ENCODE measurements at regions not wholly inside any gene's neighbourhood (a gene's known extent, or its start where the extent isn't known, plus 50 kb on each side); places are given as distances from the start of the nearest gene placed in this dataset.
"Not testable (repeated sequence)": the region's sequence is repeated elsewhere in the genome, so short reads cannot be mapped to it uniquely, and the experiment has no call there.

DNA sequence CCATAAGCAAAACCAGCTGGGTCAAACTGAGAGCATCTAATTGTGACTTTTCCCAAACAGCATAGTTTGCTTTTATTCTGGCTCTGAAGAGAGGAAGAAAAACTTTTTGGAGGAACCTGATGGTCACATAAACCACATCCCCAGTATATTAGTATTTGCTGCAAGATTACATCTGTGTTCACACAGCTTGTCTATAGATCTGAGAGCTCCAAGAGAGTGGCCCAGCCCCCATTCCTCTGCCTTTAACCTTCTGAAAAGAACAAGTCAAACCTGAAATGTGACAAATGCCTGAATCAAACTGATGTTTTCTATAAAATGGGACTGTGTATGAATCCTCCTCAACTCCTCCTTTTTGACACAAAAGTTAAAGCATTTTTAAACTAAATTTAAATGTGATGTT lies 435.2 kb downstream of the ZNF479 start:
- DNase-seq (ENCODE audit: low read depth in 2 of 3, low spot score in 2 of 3) = not testable (repeated sequence)

DNA sequence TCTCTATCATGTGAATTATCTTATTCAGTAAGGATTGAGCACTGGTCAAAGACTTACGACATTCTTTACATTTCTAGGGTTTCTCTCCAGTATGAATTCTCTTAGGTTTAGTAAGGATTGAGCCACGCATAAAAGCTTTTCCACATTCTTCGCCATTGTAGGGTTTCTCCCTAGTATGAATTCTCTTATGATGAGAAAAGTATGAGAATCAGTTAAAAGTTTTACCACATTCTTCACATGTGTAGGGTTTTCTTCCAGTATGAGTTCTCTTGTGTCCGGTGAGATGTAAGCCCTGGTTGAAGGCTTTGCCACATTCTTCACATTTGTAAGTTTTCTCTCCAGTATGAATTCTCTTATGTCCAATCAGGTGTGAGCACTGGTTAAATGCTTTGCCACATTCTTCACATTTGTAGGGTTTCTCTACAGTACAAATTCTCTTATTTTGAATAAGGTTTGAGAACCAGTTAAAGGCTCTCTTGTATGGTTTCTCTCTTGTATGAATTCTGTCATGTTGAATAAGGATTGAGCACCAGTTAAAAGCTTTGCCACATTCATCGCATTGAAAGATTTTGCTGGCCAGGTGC lies 445.9 kb downstream of the ZNF479 start:
- no peak for DNase-seq (ENCODE audit: low read depth in 2 of 3, low spot score in 2 of 3)

DNA sequence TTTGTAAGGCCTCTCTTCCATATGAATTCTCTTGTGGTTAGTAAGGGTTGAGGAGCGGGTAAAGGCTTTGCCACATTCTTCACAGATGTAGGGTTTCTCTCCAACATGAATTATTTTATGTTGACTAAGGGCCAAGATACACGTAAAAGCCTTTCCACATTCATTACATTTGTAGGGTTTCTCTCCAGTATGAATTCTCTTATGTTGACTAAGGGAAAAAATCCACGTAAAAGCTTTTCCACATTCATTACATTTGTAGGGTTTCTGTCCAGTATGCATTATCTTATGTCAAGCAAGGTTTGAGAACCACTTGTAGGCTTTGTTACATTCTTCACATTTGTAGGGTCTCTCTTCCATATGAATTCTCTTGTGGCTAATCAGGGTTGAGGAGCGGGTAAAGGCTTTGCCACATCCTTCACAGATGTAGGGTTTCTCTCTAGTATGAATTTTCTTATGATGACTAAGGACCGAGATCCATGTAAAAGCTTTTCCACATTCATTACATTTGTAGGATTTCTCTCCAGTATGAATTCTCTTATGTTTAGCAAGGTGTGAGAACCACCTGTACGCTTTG lies 493.0 kb downstream of the ZNF479 start:
- DNase-seq (ENCODE audit: low read depth in 2 of 3, low spot score in 2 of 3) = no peak

DNA sequence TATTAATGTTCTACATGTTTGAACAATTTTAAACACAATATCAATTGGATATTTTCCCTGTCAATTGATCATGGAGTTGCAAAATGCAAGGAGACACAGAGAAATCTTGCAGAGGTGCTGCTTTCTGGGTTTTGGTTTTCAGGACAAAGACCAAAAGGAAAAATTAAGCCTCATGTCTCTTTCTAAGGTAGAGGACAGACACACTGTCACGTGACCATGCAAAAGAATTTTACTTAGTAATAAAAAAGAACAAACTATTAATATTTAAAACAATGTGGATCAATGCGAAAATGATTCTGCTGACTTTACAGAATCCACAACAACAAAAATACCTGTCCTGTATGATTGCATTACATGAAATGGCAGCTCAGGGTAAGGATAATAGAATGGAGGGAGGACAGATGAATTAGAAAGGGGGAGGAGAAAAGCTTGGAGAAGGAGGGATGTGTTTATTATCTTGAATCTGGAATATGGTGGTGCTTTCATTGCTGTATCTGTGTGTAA lies 493.7 kb upstream of the NUPR2 start:
- DNase-seq (ENCODE audit: low read depth in 2 of 3, low spot score in 2 of 3) = no peak

DNA sequence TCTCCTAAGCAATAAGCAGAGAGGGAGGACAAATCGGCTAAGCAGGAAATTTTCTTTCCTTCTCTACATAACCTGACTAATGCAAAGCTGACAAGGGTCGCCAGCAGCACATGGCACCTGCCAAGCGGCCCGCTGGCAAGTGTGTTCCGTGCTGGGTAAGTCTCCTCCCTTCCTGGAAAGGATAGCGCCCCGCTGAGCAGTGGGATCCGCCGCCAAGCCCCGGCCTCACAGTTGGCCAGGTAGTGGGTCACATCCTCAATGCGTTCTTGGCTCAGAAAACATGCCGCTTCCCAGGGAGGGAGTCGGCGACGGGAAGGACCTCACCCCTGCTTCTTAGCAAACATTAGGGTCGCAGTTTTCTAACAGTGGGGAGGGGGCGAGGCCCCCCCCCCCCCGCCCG lies 488.9 kb upstream of the NUPR2 start:
- no peak for DNase-seq (ENCODE audit: low read depth in 2 of 3, low spot score in 2 of 3)

DNA sequence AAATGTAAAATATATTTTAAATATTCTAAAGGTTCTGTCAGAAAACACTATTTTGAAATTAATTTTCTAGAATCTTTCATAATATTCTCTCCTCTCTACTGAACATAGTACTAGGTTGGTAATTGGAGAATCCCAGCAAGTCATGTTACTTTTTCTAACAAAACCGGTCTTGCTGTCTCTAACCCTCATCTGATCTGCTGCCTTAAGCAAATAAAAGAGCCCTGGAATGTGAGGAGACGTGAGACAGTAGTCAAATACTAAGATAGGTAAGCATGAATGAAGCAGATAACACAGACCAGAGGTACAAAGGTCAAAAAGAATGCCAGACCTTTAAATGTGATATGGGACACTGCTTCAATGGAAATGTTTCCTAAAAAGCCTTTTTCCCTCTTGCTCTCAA lies 462.4 kb upstream of the NUPR2 start:
- DNase-seq (ENCODE audit: low read depth in 2 of 3, low spot score in 2 of 3) = no peak

DNA sequence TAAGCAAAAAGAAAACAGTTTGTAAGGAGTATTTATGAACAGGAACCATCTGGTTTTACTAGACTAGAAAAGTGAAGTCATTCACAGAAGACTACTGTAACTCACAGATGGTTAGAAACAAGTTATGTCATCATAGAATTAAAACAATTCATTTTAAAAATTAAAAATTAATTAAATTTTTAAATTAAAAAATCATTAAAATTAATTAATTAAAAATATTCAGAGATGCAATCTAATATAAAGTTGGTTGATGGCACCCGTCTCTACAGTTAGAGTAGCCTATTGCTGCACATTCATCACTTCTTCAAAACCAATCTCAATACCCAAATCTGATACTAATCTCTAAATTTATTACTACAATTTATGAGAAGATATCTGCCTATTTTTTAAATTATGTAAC lies 454.8 kb upstream of the NUPR2 start:
- no peak for DNase-seq (ENCODE audit: low read depth in 2 of 3, low spot score in 2 of 3)

DNA sequence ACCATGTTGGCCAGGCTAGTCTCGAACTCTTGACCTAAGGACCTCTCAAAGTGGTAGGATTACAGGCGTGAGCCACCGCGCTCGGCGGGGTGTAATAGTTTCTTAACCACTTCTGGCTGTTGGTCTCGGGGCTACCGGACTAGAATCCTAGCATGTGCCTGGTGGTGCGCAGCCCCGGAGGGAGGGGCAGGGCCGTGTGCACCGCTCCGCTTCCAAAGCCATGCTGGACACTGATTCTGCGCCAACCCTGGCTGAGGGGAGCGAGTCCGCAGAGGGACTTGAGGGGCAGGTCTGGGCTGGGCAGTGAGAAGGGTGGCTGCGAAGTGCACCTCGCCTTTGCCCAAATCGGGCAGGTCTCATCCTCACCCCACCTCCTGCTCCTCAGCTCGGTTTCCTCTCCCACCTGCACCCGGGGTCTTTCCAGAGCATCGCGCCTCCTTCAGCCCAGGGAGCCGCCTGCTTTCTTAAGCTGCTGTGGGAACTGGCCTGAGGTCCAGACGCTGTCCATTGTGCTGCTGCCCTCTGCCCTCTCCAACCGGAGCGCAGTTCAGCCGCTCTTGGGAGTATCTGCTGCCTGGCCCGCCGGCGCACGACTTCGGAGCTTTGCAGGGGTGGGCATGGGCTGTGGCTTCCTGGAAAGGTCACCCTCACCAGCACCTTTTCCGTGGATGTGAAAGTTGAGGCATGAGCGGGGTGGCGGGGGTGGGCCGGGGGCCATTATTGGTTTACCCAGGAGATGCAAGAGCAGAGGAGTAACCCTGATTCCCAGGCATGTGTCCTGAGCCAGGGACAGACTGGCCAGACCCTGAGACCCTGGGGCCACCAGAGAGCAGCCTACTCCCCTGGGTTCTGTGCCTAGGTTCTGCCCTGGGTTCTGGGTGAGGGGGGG lies 422.6 kb upstream of the NUPR2 start:
- no peak for DNase-seq (ENCODE audit: low read depth in 2 of 3, low spot score in 2 of 3)

DNA sequence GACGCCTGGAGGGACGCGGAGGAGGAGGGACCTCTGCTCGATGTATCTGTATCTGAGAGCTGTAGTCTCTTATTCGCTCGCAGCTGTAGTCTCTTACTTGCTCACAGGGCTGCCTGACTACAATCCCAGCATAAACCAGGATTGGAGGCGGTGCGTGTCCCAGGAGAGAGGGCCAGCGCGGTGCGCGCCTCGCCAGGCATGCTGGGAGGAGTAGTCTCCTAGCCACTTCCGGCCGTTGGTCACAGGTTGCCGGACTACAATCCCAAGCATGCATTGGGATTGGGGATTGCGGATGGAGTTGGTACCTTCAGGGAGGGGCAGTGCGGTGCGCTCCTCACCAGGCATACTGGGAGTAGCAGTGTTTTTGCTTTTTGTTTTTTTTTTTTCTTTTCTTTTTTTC lies 421.7 kb upstream of the NUPR2 start:
- no peak for DNase-seq (ENCODE audit: low read depth in 2 of 3, low spot score in 2 of 3)

DNA sequence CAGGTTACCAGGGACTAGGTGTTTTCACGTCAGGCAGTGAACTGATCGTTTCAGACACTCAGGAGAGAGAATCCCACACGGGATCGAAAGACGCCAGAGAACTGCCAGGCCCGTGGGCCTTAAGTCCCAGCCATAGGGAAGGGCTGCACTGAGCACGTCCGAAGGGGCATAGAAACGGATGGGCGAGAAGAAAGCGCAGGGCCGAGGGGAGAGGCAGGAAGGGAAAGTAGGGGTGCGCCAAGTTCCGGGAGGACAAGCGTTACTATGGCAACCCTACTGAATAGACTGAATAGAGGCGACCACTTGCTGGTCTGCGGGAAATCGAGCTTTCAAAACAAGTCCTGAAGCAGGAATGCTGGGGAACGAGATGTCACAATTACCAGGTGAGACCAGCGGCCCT lies 421.3 kb upstream of the NUPR2 start:
- DNase-seq (ENCODE audit: low read depth in 2 of 3, low spot score in 2 of 3) = no peak

DNA sequence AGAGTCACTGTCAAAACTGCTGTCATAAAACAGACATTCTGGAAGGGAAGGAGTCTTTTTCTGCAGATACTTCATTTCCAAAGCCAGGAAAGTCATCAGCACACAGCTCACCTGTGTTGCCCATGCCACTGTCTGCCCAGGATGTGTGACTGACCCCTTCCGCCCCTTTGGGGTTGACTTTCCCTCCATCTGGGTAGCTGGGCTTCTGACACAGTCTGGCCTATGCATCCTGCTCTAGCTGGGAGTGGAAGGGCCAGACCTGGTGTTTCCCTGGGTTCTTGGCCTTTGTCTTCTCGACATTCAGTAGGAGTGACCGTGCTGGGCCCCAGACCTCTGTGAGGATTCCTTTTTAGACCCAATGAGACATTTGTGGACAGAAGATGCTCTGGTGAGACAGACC lies 378.9 kb upstream of the NUPR2 start:
- no peak for DNase-seq (ENCODE audit: low read depth in 2 of 3, low spot score in 2 of 3)

DNA sequence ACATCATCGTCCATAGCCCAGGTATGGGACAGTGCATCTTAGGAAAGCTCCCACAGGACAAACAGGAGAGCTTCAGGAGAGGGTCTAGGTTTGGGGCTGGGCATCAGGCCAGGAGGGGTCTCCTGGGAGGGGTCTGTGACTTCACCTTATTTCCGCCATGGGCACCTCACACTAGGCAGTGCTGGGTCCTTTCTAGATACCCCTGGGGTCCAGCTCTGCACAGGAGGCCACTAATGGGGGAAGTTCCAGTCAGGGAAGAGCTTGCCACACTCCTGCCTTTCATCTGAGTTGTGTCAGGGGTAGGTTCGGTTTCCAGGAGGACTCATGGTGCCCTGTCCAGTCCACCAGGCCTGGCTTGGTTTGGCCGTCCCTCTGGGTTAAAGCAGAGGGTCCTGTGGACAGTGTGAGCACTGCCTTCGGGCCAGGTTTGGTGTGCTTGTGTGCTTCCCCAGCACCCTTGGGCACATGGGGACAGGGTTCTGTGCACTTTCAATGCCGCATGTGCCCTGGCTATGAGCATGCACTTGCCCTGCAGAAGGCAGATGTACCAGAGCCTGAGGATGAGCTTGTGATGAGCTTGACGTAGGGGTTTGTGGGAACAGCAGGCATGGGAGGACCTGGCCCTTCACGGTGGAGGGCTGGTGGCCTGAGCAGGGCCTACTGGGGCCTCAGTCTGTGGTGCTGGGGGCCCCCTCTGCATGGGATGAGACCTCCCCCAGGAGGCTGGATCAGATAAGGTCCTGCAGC lies 377.7 kb upstream of the NUPR2 start:
- no peak for DNase-seq (ENCODE audit: low read depth in 2 of 3, low spot score in 2 of 3)

DNA sequence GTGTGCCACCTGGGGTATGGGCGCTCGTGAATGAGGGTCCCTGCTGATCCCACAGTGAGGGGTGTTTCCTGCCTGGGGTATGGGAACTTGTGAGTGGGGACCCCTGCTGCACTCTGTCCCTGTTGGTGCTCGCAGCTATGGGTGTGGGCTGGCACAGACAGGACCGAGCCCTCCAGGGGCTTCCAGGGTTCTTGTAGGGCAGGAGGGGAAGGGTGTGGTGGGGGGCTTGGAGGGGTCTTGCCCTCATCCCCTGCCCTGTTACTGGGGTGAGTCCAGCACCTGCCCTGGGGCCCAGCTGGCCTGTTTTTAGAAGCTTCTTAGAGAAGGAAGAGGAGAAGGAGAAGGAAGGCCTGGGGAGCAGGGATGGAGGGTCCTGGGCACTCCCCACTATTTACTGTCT lies 377.0 kb upstream of the NUPR2 start:
- no peak for DNase-seq (ENCODE audit: low read depth in 2 of 3, low spot score in 2 of 3)

DNA sequence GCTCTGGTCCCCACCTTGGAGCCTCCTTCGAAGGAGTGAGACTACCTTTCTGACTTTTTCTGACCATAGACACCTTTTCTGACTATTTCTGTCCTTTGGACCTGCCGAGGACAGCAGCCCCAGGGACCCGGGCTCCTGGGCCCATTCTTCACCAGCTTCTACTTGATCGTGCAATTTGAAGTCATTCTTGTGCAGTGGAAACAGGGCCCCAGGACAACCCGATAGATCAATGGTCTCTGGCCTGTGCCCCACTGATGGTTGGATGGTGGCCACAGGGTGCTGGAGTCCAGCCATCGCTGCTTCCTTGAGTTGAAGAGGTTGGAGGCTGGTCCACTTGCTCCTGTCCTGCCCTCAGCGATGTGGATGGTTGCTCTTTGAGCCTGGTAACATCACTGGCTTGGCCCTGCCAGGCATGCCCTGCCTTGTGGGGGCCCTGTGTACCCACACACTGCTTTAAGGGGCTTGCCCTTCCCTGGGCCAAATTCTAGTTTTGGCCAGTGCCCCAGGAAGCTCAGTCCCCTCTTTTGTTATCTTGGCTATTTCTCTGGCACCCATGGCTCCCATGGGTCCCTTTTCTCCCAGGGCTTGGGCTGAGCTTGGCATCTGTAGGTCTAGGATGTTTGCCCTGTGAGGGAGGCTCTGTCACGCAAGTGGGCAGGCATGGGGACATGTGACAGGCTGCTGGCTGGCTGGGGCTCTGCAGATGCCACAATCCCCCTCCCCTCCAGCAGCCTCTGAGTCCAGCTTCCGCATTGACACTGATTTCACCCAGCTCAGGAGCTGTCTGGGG lies 375.6 kb upstream of the NUPR2 start:
- DNase-seq (ENCODE audit: low read depth in 2 of 3, low spot score in 2 of 3) = no peak

DNA sequence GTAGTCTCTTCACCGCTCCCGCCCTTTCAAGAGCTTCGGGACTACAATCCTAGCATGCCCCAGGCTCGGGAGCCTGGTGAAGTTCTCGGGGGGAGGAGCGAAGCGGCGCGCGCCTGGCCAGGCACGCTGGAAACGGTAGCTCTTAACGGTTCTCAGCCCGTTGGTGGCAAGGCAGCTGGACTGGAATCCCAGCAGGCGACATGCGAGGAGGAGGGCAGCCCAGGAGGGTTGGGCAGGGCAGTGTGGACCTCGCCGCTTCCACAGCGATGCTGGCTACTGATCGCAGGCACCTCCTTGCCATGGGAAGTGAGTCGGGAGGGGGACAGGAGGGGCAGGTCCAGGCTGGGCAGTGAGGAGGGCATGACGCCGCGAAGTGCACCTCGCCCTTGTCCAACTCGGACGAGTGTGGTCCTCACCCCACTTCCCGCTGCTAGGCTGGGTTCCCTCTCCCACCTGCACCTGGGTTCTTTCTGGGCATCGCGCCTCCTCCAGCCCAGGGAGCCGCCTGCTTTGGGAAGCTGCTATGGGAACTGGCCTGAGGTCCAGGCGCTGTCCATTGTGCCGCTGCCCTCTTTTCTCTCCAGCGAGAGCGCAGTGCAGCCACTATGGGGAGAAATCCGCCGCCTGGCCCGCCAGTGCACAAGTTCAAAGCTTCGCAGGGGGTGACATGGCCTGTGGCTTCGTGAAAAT lies 367.8 kb upstream of the NUPR2 start:
- no peak for DNase-seq (ENCODE audit: low read depth in 2 of 3, low spot score in 2 of 3)

DNA sequence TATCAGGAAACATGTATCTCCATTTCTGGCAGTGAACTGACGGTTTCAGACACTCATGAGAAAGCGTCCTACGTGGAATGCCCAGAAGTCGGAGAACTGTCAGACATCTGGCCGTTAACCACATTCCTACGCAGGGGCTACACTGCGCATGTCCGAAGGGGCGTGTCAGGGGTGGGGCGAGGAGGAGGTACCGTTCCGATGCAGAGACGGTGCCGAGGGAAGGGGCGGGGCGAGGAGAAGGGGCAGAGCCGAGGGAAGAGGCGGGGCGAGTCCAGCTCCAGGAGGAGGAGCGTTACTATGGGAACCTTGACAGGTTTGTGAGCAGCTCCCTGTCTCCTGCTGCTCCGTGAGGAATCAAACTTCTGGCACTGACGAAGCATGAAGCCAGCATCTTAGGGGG lies 366.9 kb upstream of the NUPR2 start:
- DNase-seq (ENCODE audit: low read depth in 2 of 3, low spot score in 2 of 3) = no peak

DNA sequence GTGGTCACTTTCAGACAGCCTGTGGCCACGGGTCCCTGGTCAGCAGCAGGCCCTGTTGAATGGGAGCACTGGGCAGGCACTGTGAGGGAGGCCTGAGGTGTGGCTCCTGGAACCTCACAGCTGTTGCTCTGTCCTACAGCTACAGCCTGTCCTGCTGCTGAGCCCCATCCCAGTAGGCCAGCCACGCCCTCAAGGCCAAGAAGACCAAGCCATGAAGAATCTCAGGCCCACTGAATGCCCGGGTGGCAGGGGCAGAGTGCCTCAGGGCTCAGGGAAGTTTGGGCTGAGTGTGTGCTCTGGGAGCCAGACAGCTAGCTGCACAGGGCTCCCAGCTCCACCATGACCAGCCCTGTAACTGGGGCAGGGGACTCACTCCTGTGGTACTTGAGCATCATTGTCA lies 363.5 kb upstream of the NUPR2 start:
- no peak for DNase-seq (ENCODE audit: low read depth in 2 of 3, low spot score in 2 of 3)

DNA sequence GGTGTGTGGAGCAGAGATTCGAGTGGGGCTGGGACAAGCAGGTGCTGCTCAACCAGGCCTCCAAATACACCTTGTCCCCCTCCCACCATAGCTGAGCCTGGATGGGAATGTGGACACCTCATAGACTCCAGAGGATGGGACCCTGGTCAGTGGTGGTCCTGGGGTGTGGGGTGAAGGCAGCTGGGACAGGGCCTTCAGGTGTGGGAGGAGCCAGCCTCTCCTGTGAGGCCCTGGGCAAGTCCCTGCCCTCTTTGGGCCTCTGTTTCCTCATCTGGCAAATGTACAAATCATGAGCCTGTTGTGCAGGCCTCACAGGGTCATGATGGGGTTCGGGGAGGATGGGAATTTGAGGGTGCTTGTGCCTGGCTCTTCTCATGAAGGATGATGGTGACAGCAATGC lies 362.9 kb upstream of the NUPR2 start:
- no peak for DNase-seq (ENCODE audit: low read depth in 2 of 3, low spot score in 2 of 3)

DNA sequence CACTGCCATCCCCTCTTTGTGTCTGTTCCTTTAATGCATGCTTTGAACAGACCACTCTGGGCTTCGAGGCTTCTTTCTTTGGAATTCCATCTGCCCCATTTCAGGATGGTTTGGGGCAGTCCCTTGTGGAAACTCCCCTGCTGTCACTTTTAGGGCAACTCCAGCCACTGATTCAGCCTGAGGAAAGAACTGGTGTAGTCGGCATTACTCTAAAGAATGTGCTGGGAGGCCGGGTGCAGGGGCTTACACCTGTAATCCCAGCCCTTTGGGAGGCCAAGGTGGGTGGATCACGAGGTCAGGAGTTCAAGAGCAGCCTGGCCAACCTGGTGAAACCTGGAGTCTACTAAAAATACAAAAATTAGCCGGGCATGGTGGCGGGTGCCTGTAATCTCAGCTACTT lies 358.1 kb upstream of the NUPR2 start:
- no peak for DNase-seq (ENCODE audit: low read depth in 2 of 3, low spot score in 2 of 3)

DNA sequence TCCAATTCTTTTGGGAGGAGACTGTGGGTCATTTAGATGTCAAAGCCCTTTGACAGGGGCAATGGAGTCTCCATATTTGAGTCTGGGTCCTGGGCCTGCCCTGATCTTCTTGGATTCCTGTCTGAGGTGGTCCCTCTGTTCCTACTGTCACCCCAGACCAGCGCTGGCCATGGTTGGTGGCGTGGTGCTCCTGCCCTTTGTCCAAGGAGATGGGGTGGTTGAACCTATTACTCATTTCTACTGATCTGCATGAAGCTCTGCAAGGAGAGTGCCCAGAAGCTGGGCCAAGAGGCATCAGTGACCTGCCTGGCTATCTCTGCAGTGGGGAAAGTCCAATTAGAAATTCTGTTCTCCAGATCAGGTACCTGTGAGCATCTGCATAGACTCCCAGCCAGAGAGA lies 355.6 kb upstream of the NUPR2 start:
- no peak for DNase-seq (ENCODE audit: low read depth in 2 of 3, low spot score in 2 of 3)
